GM23248 (cell line): ENCODE measurements at regions not wholly inside any gene's neighbourhood (a gene's known extent, or its start where the extent isn't known, plus 50 kb on each side); places are given as distances from the start of the nearest gene placed in this dataset.
"Not testable (repeated sequence)": the region's sequence is repeated elsewhere in the genome, so short reads cannot be mapped to it uniquely, and the experiment has no call there.

Experiments
- EZH2 ChIP-seq: fragments of 200-600 bp; sonication (generic); IDR thresholded peaks from 2 replicates; pipeline ENCODE4 v1.6.1; 2018; ENCODE audit warnings: antibody characterized with exemption, mild to moderate bottlenecking; ENCODE audit not compliant: insufficient read depth, poor library complexity, severe bottlenecking
- EZH2phosphoT487 ChIP-seq: fragments of 200-600 bp; sonication (generic); IDR thresholded peaks from 2 replicates; pipeline ENCODE4 v1.6.1; 2018; ENCODE audit warnings: antibody characterized with exemption, moderate library complexity, mild to moderate bottlenecking, low read depth; ENCODE audit not compliant: insufficient read depth

GRCh38 chr2:113328572-113328971 lies 49.9 kb upstream of the PAX8 start:
- not testable (repeated sequence) for TF ChIP-seq EZH2phosphoT487, EZH2
